ENCODE measurements at regions not wholly inside any gene's neighbourhood (a gene's known extent, or its start where the extent isn't known, plus 50 kb on each side); places are given as distances from the start of the nearest gene placed in this dataset.
"Not testable (repeated sequence)": the region's sequence is repeated elsewhere in the genome, so short reads cannot be mapped to it uniquely, and the experiment has no call there.

- TF ChIP-seq CTCF (IDR thresholded peaks at IDR 0.05), result no peak
- ATAC-seq (ENCODE audit: low FRiP score), result no peak
- no peak for DNase-seq (ENCODE audit: low spot score)
Observed at GRCh38 chr20:22830138-22830537, 205.0 kb upstream of the SSTR4 start.

- DNase-seq (ENCODE audit: low spot score); ATAC-seq (ENCODE audit: low FRiP score): not testable (repeated sequence)
Observed at GRCh38 chr20:22830715-22831114, 204.4 kb upstream of the SSTR4 start.

GRCh38 chr20:22833851-22834250 lies 201.3 kb upstream of the SSTR4 start:
- DNase-seq (ENCODE audit: low spot score) (no peak), ATAC-seq (ENCODE audit: low FRiP score) (no peak)

GRCh38 chr20:22834651-22835256 lies 200.4 kb upstream of the SSTR4 start:
- ATAC-seq (ENCODE audit: low FRiP score), result no peak

More at GRCh38 chr20:22833851-22834250, 201.3 kb upstream of the SSTR4 start:
- no peak for TF ChIP-seq CTCF (IDR thresholded peaks at IDR 0.05)

GRCh38 chr20:22836211-22836610 lies 198.9 kb upstream of the SSTR4 start:
- no peak for ATAC-seq (ENCODE audit: low FRiP score)
- no peak for TF ChIP-seq CTCF (IDR thresholded peaks at IDR 0.05)
- no peak for DNase-seq (ENCODE audit: low spot score)

More at GRCh38 chr20:22834651-22835256, 200.4 kb upstream of the SSTR4 start:
- DNase-seq (ENCODE audit: low spot score), result no peak
- TF ChIP-seq CTCF (IDR thresholded peaks at IDR 0.05), result no peak

GRCh38 chr20:22836877-22837276 lies 198.2 kb upstream of the SSTR4 start:
- ATAC-seq (ENCODE audit: low FRiP score), result no peak
- DNase-seq (ENCODE audit: low spot score), result no peak

GRCh38 chr20:22838001-22838400 lies 197.1 kb upstream of the SSTR4 start:
- DNase-seq (ENCODE audit: low spot score) (no peak), ATAC-seq (ENCODE audit: low FRiP score) (no peak)
- TF ChIP-seq CTCF (IDR thresholded peaks at IDR 0.05), result no peak

More at GRCh38 chr20:22836877-22837276, 198.2 kb upstream of the SSTR4 start:
- TF ChIP-seq CTCF (IDR thresholded peaks at IDR 0.05), result no peak
